ENCODE measurements at regions not wholly inside any gene's neighbourhood (a gene's known extent, or its start where the extent isn't known, plus 50 kb on each side); places are given as distances from the start of the nearest gene placed in this dataset.

GRCh38 chr1:185674201-185674600 lies 60.0 kb upstream of the HMCN1 start:
- no peak for TF ChIP-seq CTCF (IDR thresholded peaks at IDR 0.05)
- TF ChIP-seq POLR2A (IDR thresholded peaks at IDR 0.05), result no peak
